NOMO-1 (cell line): ENCODE measurements at regions not wholly inside any gene's neighbourhood (a gene's known extent, or its start where the extent isn't known, plus 50 kb on each side); places are given as distances from the start of the nearest gene placed in this dataset.
"Not testable (repeated sequence)": the region's sequence is repeated elsewhere in the genome, so short reads cannot be mapped to it uniquely, and the experiment has no call there.

Experiments
- DNase-seq, 2 experiments: peaks; one replicate each; lab custom pipeline; 2025; ENCODE audit not compliant: unreplicated experiment in 2 of 2; lab: John Stamatoyannopoulos, UW

DNA sequence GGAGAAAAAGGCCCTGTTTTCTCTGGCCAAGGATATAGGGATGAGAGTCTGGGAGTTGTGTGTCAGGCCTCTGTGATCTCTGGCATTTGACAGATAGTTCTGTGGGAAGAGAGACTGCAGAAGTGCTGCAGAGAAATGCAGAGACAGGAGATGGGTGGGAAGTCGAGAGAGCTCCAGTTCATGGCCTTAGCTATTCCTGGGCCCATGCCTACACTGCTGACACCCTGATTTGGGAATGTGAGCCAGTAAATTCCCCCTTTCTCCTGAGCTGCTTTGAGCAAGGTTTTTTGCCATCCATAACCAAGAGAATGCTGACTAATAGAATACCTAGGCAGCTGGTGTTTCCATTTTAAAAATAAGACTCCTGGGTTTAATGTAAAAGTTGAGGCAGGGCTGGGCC lies 59.3 kb downstream of the EBLN2 start:
- DNase-seq, result no peak

DNA sequence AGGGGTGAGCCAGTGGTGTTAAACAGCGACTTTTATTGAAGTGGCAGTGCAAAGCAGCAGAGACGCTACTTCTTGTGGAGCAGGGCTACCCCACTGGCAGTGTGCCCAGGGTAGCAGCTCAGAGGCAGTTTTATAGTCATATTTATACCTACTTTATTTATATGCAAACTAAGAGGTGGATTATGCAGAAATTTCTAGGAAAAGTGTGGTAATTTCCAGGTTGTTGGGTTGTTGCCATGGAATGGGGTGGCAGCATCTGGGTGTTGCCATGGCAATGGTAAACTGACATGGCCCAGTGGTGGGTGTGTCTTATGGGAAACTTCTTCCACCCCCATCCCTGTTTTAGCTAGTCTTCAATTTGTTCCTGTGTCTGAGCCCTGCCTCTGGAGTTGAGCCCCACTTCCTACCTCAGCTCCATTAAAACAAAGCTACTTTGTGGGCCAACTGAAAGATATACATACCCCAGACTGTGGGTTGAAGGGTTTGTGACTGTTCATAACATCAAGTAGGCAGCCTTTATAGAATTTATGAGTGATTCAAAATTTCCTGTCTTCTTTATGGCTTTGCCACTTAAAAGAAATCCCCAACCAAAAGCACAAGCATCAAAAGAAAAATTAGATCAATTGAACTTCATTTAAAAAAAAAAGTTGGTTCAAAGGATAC lies 60.3 kb downstream of the EBLN2 start:
- DNase-seq, result no peak

DNA sequence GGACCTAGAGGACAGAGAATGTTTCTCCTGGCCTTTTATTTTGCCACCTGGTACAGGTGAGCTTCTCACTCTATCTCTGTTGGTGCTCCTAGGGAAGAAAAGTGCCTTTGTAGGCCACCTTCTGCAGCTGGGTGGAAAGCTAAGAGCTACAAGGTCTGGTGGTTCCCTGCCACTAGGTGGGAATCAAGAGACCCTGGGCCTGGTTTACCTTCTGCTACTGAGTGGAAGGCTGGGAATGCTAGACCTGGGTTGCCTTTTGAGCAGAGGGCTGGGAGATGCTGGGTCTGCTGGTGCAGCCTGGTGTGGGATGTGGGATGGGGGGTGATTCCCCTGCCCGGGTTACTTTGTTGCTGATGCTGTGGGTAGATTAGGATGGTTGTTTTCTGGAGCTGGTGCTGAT lies 72.6 kb downstream of the EBLN2 start:
- DNase-seq, result no peak

GRCh38 chr3:73136941-73137340 lies 75.5 kb downstream of the EBLN2 start:
- DNase-seq, result no peak

DNA sequence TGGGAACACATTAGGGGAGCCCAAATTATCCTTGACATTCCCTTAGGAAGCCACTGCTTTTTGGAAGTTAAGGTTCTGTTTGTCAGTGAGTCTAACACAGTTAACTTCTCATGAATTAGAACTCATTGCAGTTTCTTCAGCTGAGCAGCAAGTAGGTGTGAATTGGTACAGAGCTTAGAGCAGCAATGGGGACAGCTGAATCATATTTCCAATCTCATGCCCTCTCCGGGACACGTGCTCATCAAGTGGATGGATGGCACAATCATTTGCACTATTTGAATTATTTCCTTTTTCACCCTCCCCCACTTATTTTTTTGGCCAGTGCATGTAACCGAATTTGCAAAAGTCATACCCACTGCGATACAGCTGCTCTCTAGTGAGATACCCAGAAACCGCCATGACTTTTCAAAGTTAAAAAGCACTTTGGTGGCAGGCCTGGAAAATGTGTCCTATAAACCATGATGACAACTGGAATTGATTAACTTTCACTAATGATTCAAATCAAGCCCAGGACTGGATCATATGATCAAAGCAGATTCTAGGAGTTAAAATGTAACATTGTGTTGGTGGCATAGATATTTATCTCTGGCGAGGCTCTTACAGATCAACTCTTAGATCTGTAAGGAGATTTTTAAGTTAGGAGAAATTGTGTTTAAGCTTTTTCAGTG lies 76.4 kb downstream of the EBLN2 start:
- no peak for DNase-seq

- DNase-seq, result no peak
These were observed 79.4 kb downstream of the EBLN2 start for GRCh38 chr3:73140772-73141442.

DNA sequence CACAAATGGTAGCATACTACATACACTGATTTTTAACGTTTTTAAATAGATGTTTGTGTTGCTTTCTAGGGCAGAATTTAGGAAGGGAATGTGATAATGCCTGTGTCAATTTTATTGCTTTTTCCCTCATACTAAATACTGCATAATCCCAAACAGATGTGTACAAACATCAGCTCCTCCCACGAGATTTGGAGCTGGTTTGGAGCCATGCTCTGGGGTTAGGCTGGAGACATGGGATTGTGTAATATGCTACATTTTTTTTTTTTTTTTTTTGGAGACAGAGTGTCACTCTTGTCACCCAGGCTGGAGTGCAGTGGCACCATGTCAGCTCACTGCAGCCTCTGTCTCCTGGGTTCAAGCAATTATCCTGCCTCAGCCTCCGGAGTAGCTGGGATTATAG lies 80.1 kb downstream of the EBLN2 start:
- no peak for DNase-seq

- no peak for DNase-seq
These were observed 81.9 kb downstream of the EBLN2 start for GRCh38 chr3:73143401-73143800.

DNA sequence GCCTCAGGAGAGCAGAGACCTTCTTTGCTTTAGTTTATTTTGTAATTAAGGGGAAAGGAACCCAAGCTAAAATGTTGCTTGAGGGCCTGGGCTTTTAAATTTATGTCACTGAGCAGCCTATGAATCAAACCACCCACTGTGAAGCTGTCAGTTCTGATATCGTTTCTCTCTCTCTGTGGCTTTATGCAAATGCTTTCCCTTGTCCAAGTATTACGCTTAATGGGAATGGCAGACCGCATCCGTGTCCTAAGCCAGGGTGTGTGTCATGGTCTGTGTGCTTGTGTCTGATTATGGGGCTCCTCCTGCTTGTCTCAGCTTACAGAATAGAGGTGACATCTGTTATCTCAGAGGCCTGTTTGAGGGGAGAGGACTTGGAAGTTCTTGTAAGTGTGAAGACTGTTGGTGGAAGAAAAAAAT lies 82.4 kb downstream of the EBLN2 start:
- no peak for DNase-seq

DNA sequence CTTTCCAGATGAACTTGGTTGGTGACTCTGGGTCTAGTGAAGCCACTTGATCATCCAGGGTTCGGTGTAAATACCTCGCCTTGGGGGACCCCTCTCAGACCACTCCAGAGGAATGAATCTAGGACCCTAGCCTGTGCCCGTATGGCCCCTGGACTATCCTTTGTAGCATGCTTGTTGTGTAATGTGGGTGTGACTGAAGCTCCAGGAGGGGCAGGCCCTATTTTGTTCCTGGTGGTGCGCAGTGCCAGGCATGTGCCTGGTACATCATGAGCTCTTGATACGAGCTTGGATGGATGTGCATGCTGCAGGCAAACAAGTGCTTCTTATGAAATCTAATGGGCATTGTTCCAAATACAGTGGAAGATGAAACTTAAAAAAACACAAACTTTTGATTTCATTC lies 82.8 kb downstream of the EBLN2 start:
- DNase-seq, result no peak

DNA sequence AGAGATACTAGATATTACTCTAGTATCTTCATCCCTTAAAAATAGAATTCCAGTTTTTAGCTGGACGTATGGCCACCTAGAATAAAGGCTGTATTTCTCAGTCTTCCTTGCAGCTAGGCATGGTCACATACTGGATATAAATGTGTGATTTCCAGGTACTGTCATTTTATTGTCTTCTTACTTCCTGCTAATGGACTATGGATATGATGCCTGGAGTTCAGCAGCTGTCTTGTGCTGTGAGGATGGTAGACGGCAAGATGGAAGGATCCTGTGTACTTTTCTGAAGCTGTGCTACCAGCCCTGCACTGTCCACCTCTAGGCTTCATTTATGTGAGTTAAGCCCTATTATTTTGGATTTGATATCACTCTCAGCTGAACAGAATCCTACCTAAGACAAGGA lies 83.4 kb downstream of the EBLN2 start:
- DNase-seq, result no peak

- DNase-seq, result not testable (repeated sequence)
These were observed 86.0 kb downstream of the EBLN2 start for GRCh38 chr3:73147479-73147878.

- DNase-seq, result no peak
These were observed 86.7 kb downstream of the EBLN2 start for GRCh38 chr3:73148206-73148605.

DNA sequence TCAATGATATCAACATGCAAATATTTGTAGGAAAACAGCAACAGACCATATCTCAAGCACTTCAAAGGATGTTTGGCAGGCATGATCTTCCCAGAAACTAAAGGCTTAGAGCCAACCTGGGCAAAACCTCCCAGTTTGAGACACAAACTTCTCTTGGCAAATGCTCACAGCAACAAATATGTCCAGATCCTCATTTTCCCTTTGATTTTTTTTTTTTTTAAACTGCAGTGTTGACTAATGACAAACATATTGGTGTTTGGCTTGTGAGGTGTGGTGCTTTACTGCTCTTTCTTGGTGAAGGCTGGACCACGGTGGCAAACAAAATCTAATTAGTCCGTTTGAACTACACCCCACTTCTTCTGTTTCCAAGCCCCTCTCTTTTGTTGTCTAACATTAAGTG lies 87.2 kb downstream of the EBLN2 start:
- no peak for DNase-seq

DNA sequence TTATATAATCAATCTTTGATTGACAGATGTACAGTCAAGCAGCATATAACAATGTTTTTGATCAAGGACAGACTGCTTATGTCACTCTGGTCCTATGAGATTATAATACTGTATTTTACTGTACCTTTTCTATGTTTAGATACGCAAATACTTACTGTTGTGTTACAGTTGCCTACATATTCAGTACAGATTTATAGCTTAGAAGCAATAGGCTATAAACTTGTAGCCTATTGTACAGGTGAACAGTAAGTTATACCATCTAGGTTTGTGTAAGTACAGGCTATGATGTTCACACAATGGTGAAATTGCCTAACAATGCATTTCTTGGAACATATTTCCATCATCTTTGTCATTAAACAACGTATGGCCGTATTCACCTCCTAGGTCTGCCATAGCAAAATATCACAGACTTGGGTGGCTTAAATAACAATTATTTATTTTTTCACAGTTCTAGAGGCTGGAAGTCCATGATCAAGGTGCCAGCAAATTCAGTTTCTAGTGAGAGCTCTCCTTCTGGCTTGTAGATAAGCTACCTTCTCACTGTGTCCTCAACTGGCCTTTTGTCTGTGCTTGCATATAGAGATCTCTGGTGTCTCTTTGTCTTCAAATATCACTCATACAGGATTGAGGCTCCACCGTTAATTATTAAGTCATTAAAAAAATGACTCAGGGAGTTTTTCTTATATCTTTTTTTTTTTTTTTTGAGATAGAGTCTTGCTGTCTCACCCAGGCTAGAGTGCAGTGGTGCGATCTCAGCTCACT lies 89.1 kb downstream of the EBLN2 start:
- no peak for DNase-seq

- DNase-seq, result not testable (repeated sequence)
These were observed 91.1 kb downstream of the EBLN2 start for GRCh38 chr3:73152571-73152970.

GRCh38 chr3:73153057-73153456 lies 91.6 kb downstream of the EBLN2 start:
- DNase-seq, result not testable (repeated sequence)

DNA sequence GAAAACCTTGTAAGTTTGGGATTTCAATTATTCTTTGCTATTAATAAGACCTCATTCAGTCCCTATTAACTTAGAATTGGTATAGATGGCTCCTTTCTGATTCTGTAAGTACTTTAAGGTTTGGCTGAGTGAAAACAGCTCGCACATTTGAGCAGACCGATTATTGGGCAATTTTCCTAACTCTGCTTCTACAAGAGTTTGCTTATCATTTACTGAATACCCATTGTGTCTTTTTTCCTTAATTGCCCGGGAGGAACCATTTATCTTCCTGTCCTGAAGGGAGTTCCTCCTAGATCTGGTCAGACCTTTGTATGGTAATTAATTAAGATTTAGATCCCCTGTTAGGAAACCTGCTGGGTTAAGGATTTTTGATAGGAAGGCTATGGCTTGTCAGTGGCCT lies 92.8 kb downstream of the EBLN2 start:
- DNase-seq, result not testable (repeated sequence)

DNA sequence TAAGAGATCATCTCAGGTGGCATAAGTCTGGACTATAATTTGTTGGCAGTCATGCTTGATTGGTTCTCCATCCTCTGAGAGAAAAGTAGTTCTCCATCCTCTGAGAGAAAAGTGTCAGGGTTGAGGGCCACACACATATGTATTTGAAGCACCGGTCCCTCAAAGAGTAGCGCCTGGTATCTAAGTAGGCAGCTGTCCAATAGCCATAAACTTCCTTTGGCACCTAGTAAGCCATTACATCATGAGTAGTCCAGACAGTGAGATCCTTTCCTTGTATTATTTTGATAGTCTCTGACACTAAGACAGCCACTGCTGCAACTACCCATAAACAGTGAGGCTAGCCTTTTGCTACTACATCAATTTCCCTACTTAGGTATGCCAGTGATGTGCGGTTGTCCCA lies 94.0 kb downstream of the EBLN2 start:
- DNase-seq, result not testable (repeated sequence)

- DNase-seq, result no peak
These were observed 103.2 kb downstream of the EBLN2 start for GRCh38 chr3:73164622-73165021.

DNA sequence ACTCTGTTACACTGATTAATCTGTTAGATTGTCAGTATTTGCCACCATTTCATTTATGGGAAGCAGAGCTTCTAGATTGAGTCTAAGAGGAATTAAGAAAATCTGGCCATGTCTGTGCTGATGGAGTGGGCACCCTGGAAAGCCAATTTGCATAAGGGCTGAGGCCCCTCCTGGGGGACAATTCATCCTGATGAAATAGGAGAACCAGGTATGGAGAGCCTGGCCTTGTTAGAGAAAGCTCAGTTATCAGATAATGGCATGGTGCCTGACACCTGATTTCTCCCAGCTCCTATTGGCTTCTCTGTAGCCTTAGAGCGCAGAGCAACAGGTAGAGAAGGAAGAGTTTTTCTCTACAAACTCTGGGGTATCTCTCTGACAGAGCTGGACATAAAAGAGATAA lies 114.2 kb downstream of the EBLN2 start:
- no peak for DNase-seq
